Fibroblast of pulmonary artery (primary cell): ENCODE measurements at regions not wholly inside any gene's neighbourhood (a gene's known extent, or its start where the extent isn't known, plus 50 kb on each side); places are given as distances from the start of the nearest gene placed in this dataset.
"Not testable (repeated sequence)": the region's sequence is repeated elsewhere in the genome, so short reads cannot be mapped to it uniquely, and the experiment has no call there.

Experiments used
- DNase-seq: peaks from one replicate; pipeline ENCODE4 v3.0.0-alpha.2; 2010; ENCODE audit warnings: low read depth
- H3K4me3 ChIP-seq: replicated peaks from 2 replicates; pipeline ENCODE4 v1.5.1; 2011; ENCODE audit warnings: low read depth, mild to moderate bottlenecking, control low read depth, low read length, moderate library complexity
- CTCF ChIP-seq: IDR thresholded peaks from 2 replicates; pipeline ENCODE4 v1.5.1; 2011; ENCODE audit warnings: mild to moderate bottlenecking, control low read depth, low read length, inconsistent platforms; ENCODE audit errors: missing control alignments

- DNase-seq, result no peak
- TF ChIP-seq CTCF, result no peak
- H3K4me3 ChIP-seq, result no peak overlapping the region
These were observed 525.1 kb upstream of the CNTN5 start for GRCh38 chr11:98495601-98496000.

GRCh38 chr11:98507208-98507607 lies 513.5 kb upstream of the CNTN5 start:
- no peak for DNase-seq
- H3K4me3 ChIP-seq, result no peak overlapping the region
- TF ChIP-seq CTCF, result no peak

DNA sequence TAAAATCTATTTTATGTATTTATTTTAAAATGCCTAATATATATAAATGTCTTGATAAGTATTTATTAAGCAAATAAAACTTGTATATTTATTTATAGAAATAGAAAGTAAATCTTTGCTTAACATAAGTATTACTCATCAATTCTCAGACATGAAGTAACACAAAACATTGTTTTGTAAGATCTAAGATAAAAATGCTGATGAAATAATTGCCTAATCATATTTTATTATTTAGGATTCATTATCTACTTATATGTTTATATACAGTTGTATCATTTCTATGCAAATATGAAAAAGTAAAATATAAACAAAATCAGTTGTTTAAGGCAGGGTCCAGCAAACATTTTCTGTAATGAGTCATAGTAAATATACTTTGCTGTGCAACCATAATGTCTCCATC lies 507.8 kb upstream of the CNTN5 start:
- TF ChIP-seq CTCF, result no peak
- peak; percentile 35 for DNase-seq
- no peak overlapping the region for H3K4me3 ChIP-seq

DNA sequence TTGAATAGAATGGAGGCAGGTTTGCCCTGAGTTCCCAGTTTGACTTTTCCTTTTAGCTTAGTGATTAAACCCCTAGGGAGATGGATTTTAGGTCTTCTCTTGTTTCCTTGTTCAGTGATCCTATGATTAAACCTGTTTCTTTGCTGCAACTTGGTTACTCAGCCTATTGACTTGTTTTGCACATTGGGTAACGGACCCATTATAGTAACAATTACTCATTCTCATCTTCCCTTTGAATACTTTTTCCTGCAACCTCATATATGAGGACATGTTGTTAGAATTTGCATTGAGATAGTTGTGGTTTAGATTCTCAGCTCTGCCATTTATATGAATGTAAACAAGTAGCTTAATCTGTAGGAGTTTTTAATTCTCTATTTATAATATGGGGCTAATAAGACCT lies 489.2 kb upstream of the CNTN5 start:
- no peak overlapping the region for H3K4me3 ChIP-seq
- no peak for DNase-seq
- no peak for TF ChIP-seq CTCF

- TF ChIP-seq CTCF, result no peak
- no peak overlapping the region for H3K4me3 ChIP-seq
These were observed 484.7 kb upstream of the CNTN5 start for GRCh38 chr11:98536023-98536422.

GRCh38 chr11:98538358-98538757 lies 482.4 kb upstream of the CNTN5 start:
- not testable (repeated sequence) for H3K4me3 ChIP-seq, DNase-seq

More at GRCh38 chr11:98536023-98536422, 484.7 kb upstream of the CNTN5 start:
- DNase-seq, result no peak

GRCh38 chr11:98545544-98546175 lies 475.1 kb upstream of the CNTN5 start:
- no peak for TF ChIP-seq CTCF
- H3K4me3 ChIP-seq, result no peak overlapping the region
- DNase-seq, result no peak
